ENCODE measurements at regions not wholly inside any gene's neighbourhood (a gene's known extent, or its start where the extent isn't known, plus 50 kb on each side); places are given as distances from the start of the nearest gene placed in this dataset.

DNA sequence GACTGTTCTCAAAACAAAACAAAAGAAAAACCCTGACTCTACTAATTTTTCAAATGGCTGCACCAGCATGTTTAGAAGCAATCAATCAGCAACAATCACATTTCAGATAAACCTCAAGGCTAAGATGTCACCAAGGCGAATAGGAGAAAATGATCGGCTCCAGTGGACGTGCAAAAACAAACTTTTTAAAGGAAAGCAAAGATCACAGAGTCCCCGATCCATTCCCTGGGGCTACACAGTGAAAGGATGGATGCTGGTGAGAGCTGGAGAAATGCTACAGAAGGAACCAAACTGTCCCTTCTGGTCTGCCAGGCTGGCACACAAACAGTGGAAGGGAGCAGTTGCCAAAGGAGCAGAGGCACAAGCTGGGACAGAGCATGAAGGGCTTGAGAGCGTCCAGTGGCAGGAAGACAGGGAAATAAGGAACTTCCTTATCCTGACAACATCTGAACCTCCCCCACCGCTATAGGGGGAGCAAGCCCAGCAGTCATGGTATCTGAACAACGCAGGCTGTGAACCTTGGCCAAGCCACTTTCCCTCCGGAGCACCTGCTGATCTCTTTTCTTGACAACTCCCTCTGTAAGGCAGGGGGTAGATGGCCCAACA, 73.7 kb upstream of the HIVEP1 start (continued):
- TF ChIP-seq REST (IDR thresholded peaks at IDR 0.05; ENCODE audit: borderline replicate concordance) (peak; percentile 62; the same call in 1 of the 2 replicates), REST (CRISPR knock-in tag; IDR thresholded peaks at IDR 0.05; ENCODE audit: low read depth) (no peak), RBM14 (IDR thresholded peaks at IDR 0.05; ENCODE audit: borderline replicate concordance, insufficient read depth, low read depth, low read length) (no peak), NFE2L1 (tag; IDR thresholded peaks at IDR 0.05; ENCODE audit: borderline replicate concordance, low read depth) (no peak), PURB (CRISPR knock-in tag; IDR thresholded peaks at IDR 0.05; ENCODE audit: low read depth) (no peak), TCF3 (CRISPR knock-in tag; IDR thresholded peaks at IDR 0.05) (peak; percentile 99), GATAD2B (IDR thresholded peaks at IDR 0.05; ENCODE audit: borderline replicate concordance) (peak; percentile 70), KAT8 (IDR thresholded peaks at IDR 0.05; ENCODE audit: low read depth) (no peak), ZNF589 (CRISPR knock-in tag; IDR thresholded peaks at IDR 0.05; ENCODE audit: low read depth) (peak; percentile 97), GABPA (tag; conservative IDR thresholded peaks at IDR 0.05; ENCODE audit: low read depth) (no peak; the same call in 1 of the 2 replicates), NFYB (IDR thresholded peaks at IDR 0.05; ENCODE audit: extremely low read depth, insufficient read length) (no peak)
- TF ChIP-seq, protein P1, sequence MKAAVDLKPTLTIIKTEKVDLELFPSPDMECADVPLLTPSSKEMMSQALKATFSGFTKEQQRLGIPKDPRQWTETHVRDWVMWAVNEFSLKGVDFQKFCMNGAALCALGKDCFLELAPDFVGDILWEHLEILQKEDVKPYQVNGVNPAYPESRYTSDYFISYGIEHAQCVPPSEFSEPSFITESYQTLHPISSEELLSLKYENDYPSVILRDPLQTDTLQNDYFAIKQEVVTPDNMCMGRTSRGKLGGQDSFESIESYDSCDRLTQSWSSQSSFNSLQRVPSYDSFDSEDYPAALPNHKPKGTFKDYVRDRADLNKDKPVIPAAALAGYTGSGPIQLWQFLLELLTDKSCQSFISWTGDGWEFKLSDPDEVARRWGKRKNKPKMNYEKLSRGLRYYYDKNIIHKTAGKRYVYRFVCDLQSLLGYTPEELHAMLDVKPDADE (conservative IDR thresholded peaks at IDR 0.05; ENCODE audit: control insufficient read depth, low read depth, low read length) = peak; percentile 89
- TF ChIP-seq, protein P2, sequence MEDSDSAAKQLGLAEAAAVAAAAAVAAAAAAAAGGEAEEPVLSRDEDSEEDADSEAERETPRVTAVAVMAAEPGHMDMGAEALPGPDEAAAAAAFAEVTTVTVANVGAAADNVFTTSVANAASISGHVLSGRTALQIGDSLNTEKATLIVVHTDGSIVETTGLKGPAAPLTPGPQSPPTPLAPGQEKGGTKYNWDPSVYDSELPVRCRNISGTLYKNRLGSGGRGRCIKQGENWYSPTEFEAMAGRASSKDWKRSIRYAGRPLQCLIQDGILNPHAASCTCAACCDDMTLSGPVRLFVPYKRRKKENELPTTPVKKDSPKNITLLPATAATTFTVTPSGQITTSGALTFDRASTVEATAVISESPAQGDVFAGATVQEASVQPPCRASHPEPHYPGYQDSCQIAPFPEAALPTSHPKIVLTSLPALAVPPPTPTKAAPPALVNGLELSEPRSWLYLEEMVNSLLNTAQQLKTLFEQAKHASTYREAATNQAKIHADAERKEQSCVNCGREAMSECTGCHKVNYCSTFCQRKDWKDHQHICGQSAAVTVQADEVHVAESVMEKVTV (CRISPR knock-in tag; IDR thresholded peaks at IDR 0.05) = no peak; the same call in none of the 2 replicates
- TF ChIP-seq, protein P3, sequence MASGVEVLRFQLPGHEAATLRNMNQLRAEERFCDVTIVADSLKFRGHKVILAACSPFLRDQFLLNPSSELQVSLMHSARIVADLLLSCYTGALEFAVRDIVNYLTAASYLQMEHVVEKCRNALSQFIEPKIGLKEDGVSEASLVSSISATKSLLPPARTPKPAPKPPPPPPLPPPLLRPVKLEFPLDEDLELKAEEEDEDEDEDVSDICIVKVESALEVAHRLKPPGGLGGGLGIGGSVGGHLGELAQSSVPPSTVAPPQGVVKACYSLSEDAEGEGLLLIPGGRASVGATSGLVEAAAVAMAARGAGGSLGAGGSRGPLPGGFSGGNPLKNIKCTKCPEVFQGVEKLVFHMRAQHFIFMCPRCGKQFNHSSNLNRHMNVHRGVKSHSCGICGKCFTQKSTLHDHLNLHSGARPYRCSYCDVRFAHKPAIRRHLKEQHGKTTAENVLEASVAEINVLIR (CRISPR knock-in tag; IDR thresholded peaks at IDR 0.05) = peak; percentile 12; the same call in 1 of the 2 replicates

Measured in K562 (cell line).